ENCODE measurements at regions not wholly inside any gene's neighbourhood (a gene's known extent, or its start where the extent isn't known, plus 50 kb on each side); places are given as distances from the start of the nearest gene placed in this dataset.

DNA sequence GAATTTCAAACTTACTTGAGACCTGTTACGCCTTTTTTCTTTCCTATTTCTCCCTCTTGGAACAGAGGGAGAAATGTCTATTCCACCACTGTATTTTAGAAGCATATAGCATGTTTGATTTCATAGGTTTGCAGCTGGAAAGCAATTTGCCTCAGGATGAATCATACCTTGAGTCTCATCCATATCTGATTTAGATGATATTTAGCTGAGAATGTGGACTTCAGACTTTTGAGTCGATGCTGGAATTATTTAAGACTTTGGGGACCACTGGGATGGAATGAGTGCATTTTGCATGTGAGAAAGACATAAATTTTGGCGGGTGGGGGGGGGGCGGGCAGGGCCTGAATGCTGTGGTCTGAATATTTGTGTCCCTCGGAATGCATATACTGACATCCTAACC, 67.3 kb upstream of the FOXN2 start:
- TF ChIP-seq EP300 (IDR thresholded peaks at IDR 0.05) (no peak), POLR2AphosphoS5 (IDR thresholded peaks at IDR 0.05) (no peak), POLR2A (IDR thresholded peaks at IDR 0.05) (no peak)
- TF ChIP-seq, protein P1, sequence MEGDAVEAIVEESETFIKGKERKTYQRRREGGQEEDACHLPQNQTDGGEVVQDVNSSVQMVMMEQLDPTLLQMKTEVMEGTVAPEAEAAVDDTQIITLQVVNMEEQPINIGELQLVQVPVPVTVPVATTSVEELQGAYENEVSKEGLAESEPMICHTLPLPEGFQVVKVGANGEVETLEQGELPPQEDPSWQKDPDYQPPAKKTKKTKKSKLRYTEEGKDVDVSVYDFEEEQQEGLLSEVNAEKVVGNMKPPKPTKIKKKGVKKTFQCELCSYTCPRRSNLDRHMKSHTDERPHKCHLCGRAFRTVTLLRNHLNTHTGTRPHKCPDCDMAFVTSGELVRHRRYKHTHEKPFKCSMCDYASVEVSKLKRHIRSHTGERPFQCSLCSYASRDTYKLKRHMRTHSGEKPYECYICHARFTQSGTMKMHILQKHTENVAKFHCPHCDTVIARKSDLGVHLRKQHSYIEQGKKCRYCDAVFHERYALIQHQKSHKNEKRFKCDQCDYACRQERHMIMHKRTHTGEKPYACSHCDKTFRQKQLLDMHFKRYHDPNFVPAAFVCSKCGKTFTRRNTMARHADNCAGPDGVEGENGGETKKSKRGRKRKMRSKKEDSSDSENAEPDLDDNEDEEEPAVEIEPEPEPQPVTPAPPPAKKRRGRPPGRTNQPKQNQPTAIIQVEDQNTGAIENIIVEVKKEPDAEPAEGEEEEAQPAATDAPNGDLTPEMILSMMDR (IDR thresholded peaks at IDR 0.05), result no peak

Data from sigmoid colon (tissue), 4 donors.